Hepatocyte (in vitro differentiated cells): ENCODE measurements at regions not wholly inside any gene's neighbourhood (a gene's known extent, or its start where the extent isn't known, plus 50 kb on each side); places are given as distances from the start of the nearest gene placed in this dataset.

Source experiments
- EZH2 ChIP-seq: fragments of 200-600 bp; sonication (generic); IDR thresholded peaks from 2 replicates; pipeline ENCODE4 v1.6.1; 2016; ENCODE audit warnings: antibody characterized with exemption, mild to moderate bottlenecking, borderline replicate concordance
- EZH2phosphoT487 ChIP-seq: fragments of 200-600 bp; sonication (generic); IDR thresholded peaks from one replicate; pipeline ENCODE4 v1.6.1; 2018; ENCODE audit warnings: antibody characterized with exemption, mild to moderate bottlenecking, low read depth, moderate library complexity; ENCODE audit not compliant: unreplicated experiment, severe bottlenecking
- TF ChIP-seq, protein P1 (sequence below): fragments of 200-600 bp; sonication (generic); IDR thresholded peaks from 2 replicates; pipeline ENCODE4 v1.5.1; 2016; ENCODE audit warnings: antibody characterized with exemption, mild to moderate bottlenecking; ENCODE audit not compliant: poor library complexity

DNA sequence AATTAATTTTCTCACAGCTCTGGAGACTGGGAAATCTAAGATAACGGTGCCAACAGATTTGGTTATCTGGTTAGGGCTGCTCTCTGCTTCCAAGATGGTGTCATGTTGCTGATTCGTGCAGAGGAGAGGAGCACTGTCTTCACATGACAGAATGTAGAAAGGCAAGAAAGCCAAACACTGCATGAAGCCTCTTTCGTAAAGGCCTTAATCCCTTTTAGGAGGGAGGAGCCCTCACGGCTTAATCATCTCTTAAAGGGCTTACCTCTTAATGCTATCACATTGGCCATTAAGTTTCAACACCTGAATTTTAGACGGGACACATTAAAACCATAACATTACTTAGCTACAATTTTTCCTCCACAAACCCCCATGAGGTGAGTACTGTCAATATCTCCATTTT, 174.1 kb downstream of the COX18 start:
- TF ChIP-seq, protein P1, sequence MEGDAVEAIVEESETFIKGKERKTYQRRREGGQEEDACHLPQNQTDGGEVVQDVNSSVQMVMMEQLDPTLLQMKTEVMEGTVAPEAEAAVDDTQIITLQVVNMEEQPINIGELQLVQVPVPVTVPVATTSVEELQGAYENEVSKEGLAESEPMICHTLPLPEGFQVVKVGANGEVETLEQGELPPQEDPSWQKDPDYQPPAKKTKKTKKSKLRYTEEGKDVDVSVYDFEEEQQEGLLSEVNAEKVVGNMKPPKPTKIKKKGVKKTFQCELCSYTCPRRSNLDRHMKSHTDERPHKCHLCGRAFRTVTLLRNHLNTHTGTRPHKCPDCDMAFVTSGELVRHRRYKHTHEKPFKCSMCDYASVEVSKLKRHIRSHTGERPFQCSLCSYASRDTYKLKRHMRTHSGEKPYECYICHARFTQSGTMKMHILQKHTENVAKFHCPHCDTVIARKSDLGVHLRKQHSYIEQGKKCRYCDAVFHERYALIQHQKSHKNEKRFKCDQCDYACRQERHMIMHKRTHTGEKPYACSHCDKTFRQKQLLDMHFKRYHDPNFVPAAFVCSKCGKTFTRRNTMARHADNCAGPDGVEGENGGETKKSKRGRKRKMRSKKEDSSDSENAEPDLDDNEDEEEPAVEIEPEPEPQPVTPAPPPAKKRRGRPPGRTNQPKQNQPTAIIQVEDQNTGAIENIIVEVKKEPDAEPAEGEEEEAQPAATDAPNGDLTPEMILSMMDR, result no peak
- TF ChIP-seq EZH2 (no peak), EZH2phosphoT487 (no peak)
